A549 (cell line): ENCODE measurements at regions not wholly inside any gene's neighbourhood (a gene's known extent, or its start where the extent isn't known, plus 50 kb on each side); places are given as distances from the start of the nearest gene placed in this dataset.

Experiments used
- ATAC-seq, 2 experiments: fragments of 200-7000 bp in 1 of 2; fragments of >200 bp in 1 of 2; cut with Nextera tagmentation in 1 of 2; cut with Tn5 transposase in 1 of 2; 3 replicates each; pipeline versions ENCODE4 v1.8.0 to v1.9.1; 2018 to 2020; ENCODE audit warnings: mild to moderate bottlenecking in 1 of 2, moderate library complexity in 1 of 2
- CTCF ChIA-PET: fragments of 300-600 bp; sonication (Branson Sonifier 250); formaldehyde crosslinking; extraction: SDS; loops from one replicate; lab custom pipeline; 2021; ENCODE audit warnings: antibody characterized with exemption, inconsistent platforms; lab: Yijun Ruan, JAX
- POLR2A ChIA-PET: fragments of 350-600 bp; formaldehyde crosslinking; extraction: SDS; loops from one replicate; lab custom pipeline; 2021; ENCODE audit warnings: antibody characterized with exemption, inconsistent platforms; lab: Yijun Ruan, JAX
- DNase-seq, 2 experiments: peaks; one replicate each; pipeline versions ENCODE4 v3.0.0 to v3.0.0-alpha.2; 2011 to 2016; ENCODE audit warnings: low read depth in 1 of 2, low spot score in 1 of 2
- FAIRE-seq: peaks from 2 replicates; lab custom pipeline; 2011; peaks lifted over from hg19 to GRCh38; lab: Jason Lieb, UNC
- H3K27ac ChIP-seq, 2 experiments: fragments of >200 bp; sonication (Bioruptor Twin); formaldehyde crosslinking; 3 replicates each; pipeline ENCODE4 v1.5.1; 2016 to 2017
- H3K4me1 ChIP-seq: fragments of >200 bp; sonication (Bioruptor Twin); formaldehyde crosslinking; 3 replicates; pipeline ENCODE4 v1.6.1; 2016
- H3K4me2 ChIP-seq: fragments of >200 bp; sonication (Bioruptor Twin); formaldehyde crosslinking; 3 replicates; pipeline ENCODE4 v1.6.1; 2016
- H3K4me3 ChIP-seq: fragments of >200 bp; sonication (Bioruptor Twin); formaldehyde crosslinking; 3 replicates; pipeline ENCODE4 v1.5.1; 2016
- H3K9me3 ChIP-seq: fragments of >200 bp; sonication (Bioruptor Twin); formaldehyde crosslinking; 3 replicates; pipeline ENCODE4 v1.6.1; 2016
- ATOH8 ChIP-seq: fragments of 250-450 bp; sonication (Bioruptor Pico); IDR thresholded peaks from 2 replicates; pipeline ENCODE4 v1.5.0; 2020; ENCODE audit warnings: low read depth, mild to moderate bottlenecking, moderate library complexity
- BCL3 ChIP-seq: fragments of >200 bp; sonication (Bioruptor Twin); formaldehyde crosslinking; IDR thresholded peaks from 3 replicates; pipeline ENCODE4 v1.6.1; 2016
- CEBPB ChIP-seq, 2 experiments: fragments of >200 bp in 1 of 2; sonication (Bioruptor Twin) in 1 of 2; formaldehyde crosslinking in 1 of 2; IDR thresholded peaks; 2 replicates each; pipeline ENCODE4 v1.6.1; 2012 to 2016
- CHD4 ChIP-seq: fragments of 200-600 bp; sonication (generic); IDR thresholded peaks from 2 replicates; pipeline ENCODE4 v1.6.1; 2016; ENCODE audit warnings: antibody characterized with exemption, mild to moderate bottlenecking, borderline replicate concordance
- ELK1 ChIP-seq: fragments of 150-350 bp; IDR thresholded peaks from 2 replicates; pipeline ENCODE4 v1.6.1; 2014; ENCODE audit warnings: low read depth, mild to moderate bottlenecking, low read length
- EP300 ChIP-seq, 2 experiments: fragments of >200 bp; sonication (Bioruptor Twin); formaldehyde crosslinking; IDR thresholded peaks; 2 replicates in 1 of 2; 3 replicates in 1 of 2; pipeline ENCODE4 v1.6.1; 2016 to 2017
- GATA3 ChIP-seq: IDR thresholded peaks from 2 replicates; pipeline ENCODE4 v1.6.1; 2012; ENCODE audit warnings: borderline replicate concordance
- HMGXB4 ChIP-seq: fragments of 250-450 bp; sonication (Bioruptor Pico); IDR thresholded peaks from 2 replicates; pipeline ENCODE4 v1.5.0; 2021; ENCODE audit warnings: mild to moderate bottlenecking, moderate library complexity, borderline replicate concordance
- HOXA7 ChIP-seq: fragments of 250-450 bp; sonication (Bioruptor Pico); IDR thresholded peaks from 2 replicates; pipeline ENCODE4 v1.5.0; 2020; ENCODE audit warnings: mild to moderate bottlenecking, moderate library complexity
- JUN ChIP-seq, 2 experiments: fragments of >200 bp; sonication (Bioruptor Twin); formaldehyde crosslinking; IDR thresholded peaks; 2 replicates in 1 of 2; 3 replicates in 1 of 2; pipeline ENCODE4 v1.6.1; 2016 to 2017
- JUNB ChIP-seq: fragments of >200 bp; sonication (Bioruptor Twin); formaldehyde crosslinking; IDR thresholded peaks from 2 replicates; pipeline ENCODE4 v1.6.1; 2016
- MAX ChIP-seq: IDR thresholded peaks from 2 replicates; pipeline ENCODE4 v1.6.1; 2012
- MYC ChIP-seq: IDR thresholded peaks from 2 replicates; pipeline ENCODE4 v1.6.1; 2012; ENCODE audit warnings: mild to moderate bottlenecking, inconsistent platforms, low read length, improper control_type of control experiment, borderline replicate concordance
- RAD21 ChIP-seq, 2 experiments: fragments of >200 bp in 1 of 2; sonication (Bioruptor Twin) in 1 of 2; formaldehyde crosslinking in 1 of 2; IDR thresholded peaks in 1 of 2; conservative IDR thresholded peaks in 1 of 2; 2 replicates in 1 of 2; 3 replicates in 1 of 2; pipeline ENCODE4 v1.6.1; 2012 to 2018; ENCODE audit warnings: inconsistent platforms in 1 of 2
- SMC3 ChIP-seq: fragments of >200 bp; sonication (Bioruptor Twin); formaldehyde crosslinking; IDR thresholded peaks from 3 replicates; pipeline ENCODE4 v1.6.1; 2018; ENCODE audit warnings: inconsistent platforms
- TFCP2L1 ChIP-seq: fragments of 250-450 bp; sonication (Bioruptor Pico); IDR thresholded peaks from 2 replicates; pipeline ENCODE4 v1.5.0; 2021; ENCODE audit warnings: mild to moderate bottlenecking
- WGBS: methylation state at CpG from one replicate; pipeline ENCODE4 v1.1.6; 2017; ENCODE audit errors: missing lambda C conversion rate; 5-methylcytosine and 5-hydroxymethylcytosine counted together

- Histone ChIP-seq H3K4me2 (peak overlapping the region; percentile 65), H3K27ac (peak overlapping the region; percentile 84 to 87), H3K4me1 (peaks cover 34% of the 10 kb centered on the region), H3K4me3 (no peak overlapping the region), H3K9me3 (peaks cover 27% of the 10 kb centered on the region; the same call in 2 of the 3 replicates)
- peak; percentile 91 for TF ChIP-seq GATA3
- TF ChIP-seq JUN (IDR thresholded peaks at IDR 0.05): peak; percentile 66 to 80; a peak in 2 of 5 replicates
- no peak for TF ChIP-seq ELK1
- peak; percentile 22; the same call in 1 of the 2 replicates for TF ChIP-seq MAX
- TF ChIP-seq CEBPB (IDR thresholded peaks at IDR 0.05): no peak
- peak; percentile 70 to 85; a peak in 3 of 5 replicates for TF ChIP-seq EP300 (IDR thresholded peaks at IDR 0.05)
- 0 out of 3 replicates have a peak, but pooled peaks have one; percentile 62 for TF ChIP-seq BCL3
- TF ChIP-seq HOXA7 (CRISPR knock-in tag): no peak
- peak; percentile 66 for TF ChIP-seq JUNB
- peak; percentile 5 to 59; a peak in 4 of 5 replicates for TF ChIP-seq RAD21 (conservative IDR thresholded peaks at IDR 0.05 in 1 of 2, IDR thresholded peaks at IDR 0.05 in 1 of 2)
- TF ChIP-seq HMGXB4 (CRISPR knock-in tag): no peak
- TF ChIP-seq SMC3: peak; percentile 47; the same call in 2 of the 3 replicates
- no peak for TF ChIP-seq MYC
- FAIRE-seq (peak; percentile 46), DNase-seq (peak; percentile 41 to 94), ATAC-seq (peak; percentile 97 to 98)
- POLR2A ChIA-PET: interaction anchor here (1.0 to 1.1 kb wide), 2 partner anchors 12 to 362 kb away, joined by 3 to 6 read pairs; no protein-coding TSS in a partner anchor
- CTCF ChIA-PET: no interaction called here
- under 1% methylated on average over 5 of the region's 5 CpGs for WGBS
These were observed 62.4 kb upstream of the UGT2B15 start for GRCh38 chr4:68732653-68733466.

- peak overlapping the region; percentile 76 to 84 for H3K27ac ChIP-seq
- peaks cover 34% of the 10 kb centered on the region for H3K4me1 ChIP-seq
- TF ChIP-seq ATOH8 (CRISPR knock-in tag) (no peak), CHD4 (no peak), TFCP2L1 (no peak)
- DNase-seq: no peak
- no peak for FAIRE-seq
- ChIA-PET POLR2A (no interaction called here), CTCF (no interaction called here)
- H3K9me3 ChIP-seq: peaks cover 39% of the 10 kb centered on the region; the same call in 2 of the 3 replicates
- H3K4me2 ChIP-seq: peak overlapping the region; percentile 65
- 42% methylated on average over 1 of the region's 1 CpG for WGBS
- H3K4me3 ChIP-seq: no peak overlapping the region
- ATAC-seq: no peak
These were observed 63.6 kb upstream of the UGT2B15 start for GRCh38 chr4:68734095-68734494.
